Gastrocnemius medialis (tissue), 4 donors: ENCODE measurements at regions not wholly inside any gene's neighbourhood (a gene's known extent, or its start where the extent isn't known, plus 50 kb on each side); places are given as distances from the start of the nearest gene placed in this dataset.

Source experiments
- CTCF ChIP-seq, 5 experiments: fragments of 450-650 bp in 3 of 5; fragments of 200-600 bp in 2 of 5; sonication (generic) in 2 of 5; IDR thresholded peaks in 4 of 5; conservative IDR thresholded peaks in 1 of 5; 1 replicate in 4 of 5; 2 replicates in 1 of 5; pipeline ENCODE4 v1.5.1; 2016 to 2019; ENCODE audit warnings: antibody characterized with exemption in 5 of 5, mild to moderate bottlenecking in 3 of 5, moderate library complexity in 3 of 5
- POLR2A ChIP-seq, 2 donors: fragments of 450-650 bp; IDR thresholded peaks; one replicate each; pipeline ENCODE4 v1.6.1; 2017; ENCODE audit warnings: antibody characterized with exemption in 2 of 2, mild to moderate bottlenecking in 2 of 2, moderate library complexity in 2 of 2

- TF ChIP-seq POLR2A (IDR thresholded peaks at IDR 0.05) (no peak), CTCF (IDR thresholded peaks at IDR 0.05 in 4 of 5, conservative IDR thresholded peaks at IDR 0.05 in 1 of 5) (no peak)
These were observed 761.0 kb upstream of the PHF14 start for GRCh38 chr7:10212649-10213048.
